H9 (cell line): ENCODE measurements at regions not wholly inside any gene's neighbourhood (a gene's known extent, or its start where the extent isn't known, plus 50 kb on each side); places are given as distances from the start of the nearest gene placed in this dataset.

Experiments used
- DNase-seq: peaks from one replicate; pipeline ENCODE4 v3.0.0-alpha.2; 2017
- H2AFZ ChIP-seq: one replicate; pipeline ENCODE4 v1.6.1; 2013; ENCODE audit warnings: mild to moderate bottlenecking, low read length, control low read depth, moderate library complexity
- H2AK5ac ChIP-seq: 2 replicates; pipeline ENCODE4 v1.6.1; 2013; ENCODE audit warnings: low read length, control low read depth, mixed read lengths; ENCODE audit not compliant: insufficient read length
- H2BK120ac ChIP-seq: one replicate; pipeline ENCODE4 v1.6.1; 2013; ENCODE audit warnings: low read depth, mild to moderate bottlenecking, low read length, control low read depth, inconsistent platforms; ENCODE audit not compliant: poor library complexity, severe bottlenecking
- H2BK12ac ChIP-seq: 2 replicates; pipeline ENCODE4 v1.6.1; 2013; ENCODE audit warnings: low read length, control low read depth, mixed read lengths, low read depth; ENCODE audit not compliant: insufficient read length
- H2BK15ac ChIP-seq: 2 replicates; pipeline ENCODE4 v1.6.1; 2013; ENCODE audit warnings: low read depth, low read length, control low read depth
- H2BK20ac ChIP-seq: one replicate; pipeline ENCODE4 v1.6.1; 2013; ENCODE audit warnings: low read depth, mild to moderate bottlenecking, low read length, control low read depth, inconsistent platforms; ENCODE audit not compliant: poor library complexity, severe bottlenecking
- H2BK5ac ChIP-seq: 2 replicates; pipeline ENCODE4 v1.6.1; 2013; ENCODE audit warnings: low read length, control low read depth, mixed read lengths; ENCODE audit not compliant: insufficient read length
- H3K14ac ChIP-seq: 2 replicates; pipeline ENCODE4 v1.6.1; 2013; ENCODE audit warnings: low read length, control low read depth; ENCODE audit not compliant: insufficient read depth
- H3K18ac ChIP-seq: 2 replicates; pipeline ENCODE4 v1.6.1; 2013; ENCODE audit warnings: low read depth, mild to moderate bottlenecking, mixed read lengths, low read length, control low read depth; ENCODE audit not compliant: insufficient read length
- H3K23ac ChIP-seq: 2 replicates; pipeline ENCODE4 v1.6.1; 2013; ENCODE audit warnings: low read length, control low read depth, mixed read lengths, low read depth; ENCODE audit not compliant: insufficient read length
- H3K23me2 ChIP-seq: 2 replicates; pipeline ENCODE4 v1.6.1; 2013; ENCODE audit warnings: low read depth, mild to moderate bottlenecking, mixed read lengths, low read length, control low read depth; ENCODE audit not compliant: insufficient read length, poor library complexity, severe bottlenecking
- H3K27ac ChIP-seq: 2 replicates; pipeline ENCODE4 v1.5.1; 2013; ENCODE audit warnings: low read length, control low read depth, mixed read lengths, low read depth; ENCODE audit not compliant: insufficient read length
- H3K27me3 ChIP-seq: 2 replicates; pipeline ENCODE4 v1.6.1; 2013; ENCODE audit warnings: low read length, control low read depth, inconsistent platforms; ENCODE audit not compliant: insufficient read depth
- H3K4ac ChIP-seq: 2 replicates; pipeline ENCODE4 v1.6.1; 2013; ENCODE audit warnings: low read depth, mild to moderate bottlenecking, control low read depth, inconsistent platforms, low read length, moderate library complexity
- H3K4me1 ChIP-seq: 2 replicates; pipeline ENCODE4 v1.6.1; 2013; ENCODE audit warnings: low read length, control low read depth, inconsistent platforms; ENCODE audit not compliant: insufficient read depth
- H3K4me2 ChIP-seq: 2 replicates; pipeline ENCODE4 v1.6.1; 2013; ENCODE audit warnings: low read length, control low read depth, mixed read lengths; ENCODE audit not compliant: insufficient read length, insufficient read depth
- H3K56ac ChIP-seq: 2 replicates; pipeline ENCODE4 v1.6.1; 2013; ENCODE audit warnings: low read depth, mild to moderate bottlenecking, mixed read lengths, low read length, control low read depth; ENCODE audit not compliant: insufficient read length
- H3K79me1 ChIP-seq: 2 replicates; pipeline ENCODE4 v1.6.1; 2013; ENCODE audit warnings: low read depth, mild to moderate bottlenecking, moderate library complexity, low read length, control low read depth, inconsistent platforms; ENCODE audit not compliant: insufficient read depth, poor library complexity, severe bottlenecking
- H3K79me2 ChIP-seq: 2 replicates; pipeline ENCODE4 v1.6.1; 2013; ENCODE audit warnings: low read length, control low read depth, inconsistent platforms; ENCODE audit not compliant: insufficient read depth
- H3K9ac ChIP-seq: 2 replicates; pipeline ENCODE4 v1.6.1; 2013; ENCODE audit warnings: low read length, control low read depth, mixed read lengths; ENCODE audit not compliant: insufficient read length; ENCODE audit errors: extremely low read depth
- H3K9me3 ChIP-seq: one replicate; pipeline ENCODE4 v1.6.1; 2013; ENCODE audit warnings: low read depth, low read length, inconsistent platforms; ENCODE audit not compliant: control insufficient read depth
- H3T11ph ChIP-seq: one replicate; pipeline ENCODE4 v1.6.1; 2013; ENCODE audit warnings: mild to moderate bottlenecking, low read length, control low read depth, inconsistent platforms
- H4K20me1 ChIP-seq: one replicate; pipeline ENCODE4 v1.6.1; 2013; ENCODE audit not compliant: control insufficient read depth, insufficient read length, insufficient read depth
- H4K5ac ChIP-seq: 2 replicates; pipeline ENCODE4 v1.6.1; 2013; ENCODE audit warnings: low read depth, mild to moderate bottlenecking, mixed read lengths, low read length, control low read depth; ENCODE audit not compliant: insufficient read length
- H4K8ac ChIP-seq: replicated peaks from 2 replicates; pipeline ENCODE4 v1.6.1; 2013; ENCODE audit warnings: low read length, control low read depth, mixed read lengths, low read depth; ENCODE audit not compliant: insufficient read length
- H4K91ac ChIP-seq: 2 replicates; pipeline ENCODE4 v1.6.1; 2013; ENCODE audit warnings: low read depth, mild to moderate bottlenecking, moderate library complexity, mixed read lengths, low read length, control low read depth; ENCODE audit not compliant: insufficient read length
- H3K27ac Mint-ChIP-seq, 3 experiments: 2 replicates in 2 of 3; 3 replicates in 1 of 3; pipeline ENCODE4 v1.8.0; 2020 to 2021; ENCODE audit warnings: mixed read lengths in 3 of 3, mild to moderate bottlenecking in 1 of 3, moderate library complexity in 1 of 3
- H3K27me3 Mint-ChIP-seq: 2 replicates; pipeline ENCODE4 v1.8.0; 2021; ENCODE audit warnings: low read depth, mild to moderate bottlenecking, moderate library complexity, mixed read lengths
- H3K36me3 Mint-ChIP-seq, 3 experiments: 2 replicates in 2 of 3; 3 replicates in 1 of 3; pipeline ENCODE4 v1.8.0; 2020 to 2021; ENCODE audit warnings: low read depth in 3 of 3, mixed read lengths in 3 of 3; ENCODE audit not compliant: insufficient read depth in 1 of 3
- H3K4me1 Mint-ChIP-seq, 2 experiments: 2 replicates each; pipeline ENCODE4 v1.8.0; 2020; ENCODE audit warnings: mixed read lengths in 2 of 2
- H3K4me3 Mint-ChIP-seq, 2 experiments: 2 replicates in 1 of 2; 3 replicates in 1 of 2; pipeline ENCODE4 v1.8.0; 2020 to 2021; ENCODE audit warnings: mild to moderate bottlenecking in 2 of 2, mixed read lengths in 2 of 2, moderate library complexity in 1 of 2
- H3K9me3 Mint-ChIP-seq, 2 experiments: 2 replicates in 1 of 2; 3 replicates in 1 of 2; pipeline ENCODE4 v1.8.0; 2020; ENCODE audit warnings: mild to moderate bottlenecking in 2 of 2, mixed read lengths in 2 of 2, moderate library complexity in 1 of 2
- WGBS: extraction: QIAGEN DNeasy Blood & Tissue Kit; methylation state at CpG from one replicate; pipeline ENCODE4 v1.1.7; 2013; ENCODE audit warnings: missing lambda C conversion rate, low lambda C conversion rate, mixed read lengths; ENCODE audit not compliant: insufficient read length; ENCODE audit errors: extremely low coverage; 5-methylcytosine and 5-hydroxymethylcytosine counted together
- TF ChIP-seq, protein P1 (sequence below): fragments of 200-600 bp; sonication (generic); conservative IDR thresholded peaks from 3 replicates; pipeline ENCODE4 v1.8.0; 2021; ENCODE audit warnings: antibody characterized with exemption, mild to moderate bottlenecking

- Histone ChIP-seq H2BK120ac (no peak overlapping the region), H3K79me2 (no peaks in the 10 kb centered on the region), H2BK5ac (no peak overlapping the region), H2AFZ (no peak overlapping the region), H3K4me2 (no peak overlapping the region), H3K9me3 (no peaks in the 10 kb centered on the region), H3K79me1 (no peaks in the 10 kb centered on the region), H2BK12ac (no peak overlapping the region), H3K23me2 (no peaks in the 10 kb centered on the region), H2AK5ac (no peak overlapping the region), H2BK15ac (no peak overlapping the region), H3K56ac (no peak overlapping the region), H3K4ac (no peak overlapping the region), H3K14ac (no peak overlapping the region), H3K18ac (no peak overlapping the region), H3K27me3 (no peaks in the 10 kb centered on the region), H3K23ac (no peak overlapping the region), H3K4me1 (no peaks in the 10 kb centered on the region), H4K91ac (no peak overlapping the region), H2BK20ac (no peak overlapping the region), H3K27ac (no peak overlapping the region), H4K5ac (no peak overlapping the region), H3K9ac (no peak overlapping the region), H4K20me1 (no peaks in the 10 kb centered on the region), H4K8ac (no peak overlapping the region), H3T11ph (no peak overlapping the region)
- no peaks in the 10 kb centered on the region for H3K9me3 Mint-ChIP-seq
- no peaks in the 10 kb centered on the region for H3K36me3 Mint-ChIP-seq
- peaks cover 2 to 3% of the 10 kb centered on the region in 2 experiments; a peak in 2 of 4 replicates for H3K4me1 Mint-ChIP-seq
- DNase-seq: no peak
- WGBS: no CpG with 5 or more reads among the region's 6 CpGs
- no peak overlapping the region for H3K4me3 Mint-ChIP-seq
- no peaks in the 10 kb centered on the region for H3K27me3 Mint-ChIP-seq
- TF ChIP-seq, protein P1, sequence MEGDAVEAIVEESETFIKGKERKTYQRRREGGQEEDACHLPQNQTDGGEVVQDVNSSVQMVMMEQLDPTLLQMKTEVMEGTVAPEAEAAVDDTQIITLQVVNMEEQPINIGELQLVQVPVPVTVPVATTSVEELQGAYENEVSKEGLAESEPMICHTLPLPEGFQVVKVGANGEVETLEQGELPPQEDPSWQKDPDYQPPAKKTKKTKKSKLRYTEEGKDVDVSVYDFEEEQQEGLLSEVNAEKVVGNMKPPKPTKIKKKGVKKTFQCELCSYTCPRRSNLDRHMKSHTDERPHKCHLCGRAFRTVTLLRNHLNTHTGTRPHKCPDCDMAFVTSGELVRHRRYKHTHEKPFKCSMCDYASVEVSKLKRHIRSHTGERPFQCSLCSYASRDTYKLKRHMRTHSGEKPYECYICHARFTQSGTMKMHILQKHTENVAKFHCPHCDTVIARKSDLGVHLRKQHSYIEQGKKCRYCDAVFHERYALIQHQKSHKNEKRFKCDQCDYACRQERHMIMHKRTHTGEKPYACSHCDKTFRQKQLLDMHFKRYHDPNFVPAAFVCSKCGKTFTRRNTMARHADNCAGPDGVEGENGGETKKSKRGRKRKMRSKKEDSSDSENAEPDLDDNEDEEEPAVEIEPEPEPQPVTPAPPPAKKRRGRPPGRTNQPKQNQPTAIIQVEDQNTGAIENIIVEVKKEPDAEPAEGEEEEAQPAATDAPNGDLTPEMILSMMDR: no peak
- H3K27ac Mint-ChIP-seq: no peak overlapping the region
Measured at GRCh38 chr20:16166737-16167136, 406.5 kb downstream of the KIF16B start.
